Astrocyte of the spinal cord (primary cell): ENCODE measurements at regions not wholly inside any gene's neighbourhood (a gene's known extent, or its start where the extent isn't known, plus 50 kb on each side); places are given as distances from the start of the nearest gene placed in this dataset.
A peak's percentile ranks its signal among the peaks of the same experiment; 100 is the strongest.
"Not testable (repeated sequence)": the region's sequence is repeated elsewhere in the genome, so short reads cannot be mapped to it uniquely, and the experiment has no call there.

Experiments
- DNase-seq: peaks from one replicate; pipeline ENCODE4 v3.0.0; 2011; ENCODE audit warnings: low read depth, low spot score
- H3K4me3 ChIP-seq: 2 replicates; pipeline ENCODE4 v1.5.1; 2011; ENCODE audit warnings: low read depth, mild to moderate bottlenecking, low read length, moderate library complexity
- in situ Hi-C: cut with HindIII; loops from 2 replicates; pipeline ENCODE4 v1.10.0; 2017; ENCODE audit warnings: low sequenced_read_pairs
- TF ChIP-seq, protein P1 (sequence below): IDR thresholded peaks from 2 replicates; pipeline ENCODE4 v1.5.1; 2012; ENCODE audit warnings: low read depth, mild to moderate bottlenecking, low read length, inconsistent platforms

GRCh38 chr18:55737781-55738468 is 149.9 kb upstream of the TCF4 start:
- TF ChIP-seq, protein P1, sequence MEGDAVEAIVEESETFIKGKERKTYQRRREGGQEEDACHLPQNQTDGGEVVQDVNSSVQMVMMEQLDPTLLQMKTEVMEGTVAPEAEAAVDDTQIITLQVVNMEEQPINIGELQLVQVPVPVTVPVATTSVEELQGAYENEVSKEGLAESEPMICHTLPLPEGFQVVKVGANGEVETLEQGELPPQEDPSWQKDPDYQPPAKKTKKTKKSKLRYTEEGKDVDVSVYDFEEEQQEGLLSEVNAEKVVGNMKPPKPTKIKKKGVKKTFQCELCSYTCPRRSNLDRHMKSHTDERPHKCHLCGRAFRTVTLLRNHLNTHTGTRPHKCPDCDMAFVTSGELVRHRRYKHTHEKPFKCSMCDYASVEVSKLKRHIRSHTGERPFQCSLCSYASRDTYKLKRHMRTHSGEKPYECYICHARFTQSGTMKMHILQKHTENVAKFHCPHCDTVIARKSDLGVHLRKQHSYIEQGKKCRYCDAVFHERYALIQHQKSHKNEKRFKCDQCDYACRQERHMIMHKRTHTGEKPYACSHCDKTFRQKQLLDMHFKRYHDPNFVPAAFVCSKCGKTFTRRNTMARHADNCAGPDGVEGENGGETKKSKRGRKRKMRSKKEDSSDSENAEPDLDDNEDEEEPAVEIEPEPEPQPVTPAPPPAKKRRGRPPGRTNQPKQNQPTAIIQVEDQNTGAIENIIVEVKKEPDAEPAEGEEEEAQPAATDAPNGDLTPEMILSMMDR, result no peak
- DNase-seq, result no peak
- in situ Hi-C loops, result no loop called here
- no peak overlapping the region for H3K4me3 ChIP-seq

- TF ChIP-seq, protein P1, result no peak
- no peak overlapping the region for H3K4me3 ChIP-seq
- in situ Hi-C loops, result no loop called here
- no peak for DNase-seq
Measured at GRCh38 chr18:55737266-55737665, 149.3 kb upstream of the TCF4 start.

DNA sequence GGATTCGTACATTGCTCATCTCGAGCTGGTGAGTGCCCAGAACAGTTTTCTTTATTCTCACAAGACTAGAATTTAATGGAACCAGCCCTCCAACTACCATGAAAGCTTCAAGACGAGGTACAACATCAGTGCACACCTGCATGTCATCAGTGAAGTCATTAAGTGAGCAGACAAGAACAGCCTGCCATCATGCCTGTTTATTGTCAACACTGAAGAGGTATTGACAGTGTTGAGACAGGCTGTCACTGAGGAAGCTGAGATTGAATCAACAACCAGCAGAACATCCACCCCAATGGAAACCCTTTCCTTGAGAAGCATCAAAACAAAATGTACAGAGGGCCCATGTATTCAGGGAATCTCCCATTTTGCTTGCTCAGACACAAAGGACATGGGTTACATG is 148.0 kb upstream of the TCF4 start:
- in situ Hi-C loops, result no loop called here
- TF ChIP-seq, protein P1, result no peak

GRCh38 chr18:55735199-55735855 is 147.3 kb upstream of the TCF4 start:
- DNase-seq, result no peak
- in situ Hi-C loops, result no loop called here
- no peak overlapping the region for H3K4me3 ChIP-seq
- TF ChIP-seq, protein P1, result no peak

More for the DNA sequence above, 148.0 kb upstream of the TCF4 start:
- no peak for DNase-seq
- no peak overlapping the region for H3K4me3 ChIP-seq

GRCh38 chr18:55732227-55733106 is 144.5 kb upstream of the TCF4 start:
- TF ChIP-seq, protein P1, result no peak
- no peak overlapping the region for H3K4me3 ChIP-seq
- peak; percentile 58 for DNase-seq
- in situ Hi-C loops, result no loop called here

- H3K4me3 ChIP-seq, result no peak overlapping the region
- peak; percentile 10 for DNase-seq
- in situ Hi-C loops, result no loop called here
- TF ChIP-seq, protein P1, result no peak
Measured at GRCh38 chr18:55731594-55732042, 143.6 kb upstream of the TCF4 start.

- DNase-seq, in situ Hi-C loops, H3K4me3 ChIP-seq: not testable (repeated sequence)
Measured at GRCh38 chr18:55721006-55721405, 133.0 kb upstream of the TCF4 start.
